Fibroblast of lung (primary cell): ENCODE measurements at regions not wholly inside any gene's neighbourhood (a gene's known extent, or its start where the extent isn't known, plus 50 kb on each side); places are given as distances from the start of the nearest gene placed in this dataset.

Source experiments
- EZH2 ChIP-seq: IDR thresholded peaks from 2 replicates; pipeline ENCODE4 v1.5.1; 2012; ENCODE audit warnings: low read length, control low read depth, mild to moderate bottlenecking; ENCODE audit errors: missing control alignments
- TF ChIP-seq, protein P1 (sequence below), 2 donors: IDR thresholded peaks in 1 of 2; conservative IDR thresholded peaks in 1 of 2; 1 replicate in 1 of 2; 2 replicates in 1 of 2; pipeline ENCODE4 v1.5.1; 2011 to 2012; ENCODE audit warnings: low read length in 2 of 2, control low read depth in 1 of 2, inconsistent platforms in 1 of 2, low read depth in 1 of 2, mild to moderate bottlenecking in 1 of 2

DNA sequence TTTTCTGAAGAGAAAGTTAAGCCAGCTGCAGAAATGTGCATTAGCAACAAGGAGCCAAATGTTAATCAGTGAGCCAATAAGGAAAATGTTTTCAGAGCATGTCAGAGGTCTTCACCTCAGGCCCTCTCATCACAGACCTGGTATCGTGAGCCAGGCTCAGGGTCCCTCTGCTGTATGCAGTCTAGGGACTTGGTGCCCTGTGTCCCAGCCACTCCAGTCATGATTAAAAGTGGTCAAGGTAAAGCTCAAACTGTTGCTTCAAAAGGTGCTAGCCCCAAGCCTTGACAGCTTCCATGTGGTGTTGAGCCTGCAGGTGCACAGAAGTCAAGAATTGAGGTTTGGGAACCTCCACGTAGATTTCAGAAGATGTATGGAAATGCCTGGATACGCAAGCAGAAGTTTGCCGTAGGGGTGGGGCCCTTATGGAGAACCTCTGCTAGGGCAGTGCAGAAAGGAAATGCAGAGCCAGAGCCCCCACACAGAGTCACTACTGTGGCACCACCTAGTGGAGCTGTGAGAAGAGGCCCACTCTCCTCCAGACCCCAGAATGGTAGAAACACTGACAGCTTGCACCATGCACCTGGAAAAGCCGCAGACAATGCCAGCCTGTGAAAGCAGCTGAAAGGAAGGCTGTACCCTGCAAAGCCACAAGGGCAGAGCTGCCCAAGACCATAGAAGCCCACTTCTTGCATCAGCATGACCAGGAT lies 1128.7 kb downstream of the AMY1C start:
- TF ChIP-seq, protein P1, sequence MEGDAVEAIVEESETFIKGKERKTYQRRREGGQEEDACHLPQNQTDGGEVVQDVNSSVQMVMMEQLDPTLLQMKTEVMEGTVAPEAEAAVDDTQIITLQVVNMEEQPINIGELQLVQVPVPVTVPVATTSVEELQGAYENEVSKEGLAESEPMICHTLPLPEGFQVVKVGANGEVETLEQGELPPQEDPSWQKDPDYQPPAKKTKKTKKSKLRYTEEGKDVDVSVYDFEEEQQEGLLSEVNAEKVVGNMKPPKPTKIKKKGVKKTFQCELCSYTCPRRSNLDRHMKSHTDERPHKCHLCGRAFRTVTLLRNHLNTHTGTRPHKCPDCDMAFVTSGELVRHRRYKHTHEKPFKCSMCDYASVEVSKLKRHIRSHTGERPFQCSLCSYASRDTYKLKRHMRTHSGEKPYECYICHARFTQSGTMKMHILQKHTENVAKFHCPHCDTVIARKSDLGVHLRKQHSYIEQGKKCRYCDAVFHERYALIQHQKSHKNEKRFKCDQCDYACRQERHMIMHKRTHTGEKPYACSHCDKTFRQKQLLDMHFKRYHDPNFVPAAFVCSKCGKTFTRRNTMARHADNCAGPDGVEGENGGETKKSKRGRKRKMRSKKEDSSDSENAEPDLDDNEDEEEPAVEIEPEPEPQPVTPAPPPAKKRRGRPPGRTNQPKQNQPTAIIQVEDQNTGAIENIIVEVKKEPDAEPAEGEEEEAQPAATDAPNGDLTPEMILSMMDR (conservative IDR thresholded peaks at IDR 0.05 in 1 of 2, IDR thresholded peaks at IDR 0.05 in 1 of 2; ENCODE audit: low read depth in 1 of 2, low read length in 2 of 2), result no peak
- no peak for TF ChIP-seq EZH2
